Esophagus muscularis mucosa (tissue), 4 donors: ENCODE measurements at regions not wholly inside any gene's neighbourhood (a gene's known extent, or its start where the extent isn't known, plus 50 kb on each side); places are given as distances from the start of the nearest gene placed in this dataset.

Source experiments
- DNase-seq: peaks from one replicate; pipeline ENCODE4 v3.0.0-alpha.2; 2017; ENCODE audit errors: extremely low spot score
- H3K27ac ChIP-seq, 4 donors: fragments of 200-600 bp; sonication (generic); replicated peaks in 1 of 4; 1 replicate in 3 of 4; 2 replicates in 1 of 4; pipeline ENCODE4 v1.5.1; 2016 to 2019; ENCODE audit warnings: mild to moderate bottlenecking in 1 of 4
- H3K27me3 ChIP-seq, 4 donors: fragments of 200-600 bp; sonication (generic); one replicate each; pipeline versions ENCODE4 v1.5.1 to v1.6.0; 2016 to 2019
- H3K36me3 ChIP-seq, 4 donors: fragments of 200-600 bp; sonication (generic); one replicate each; pipeline ENCODE4 v1.5.1; 2016 to 2019
- H3K4me1 ChIP-seq, 4 donors: fragments of 200-600 bp; sonication (generic); one replicate each; pipeline ENCODE4 v1.5.1; 2016 to 2019
- H3K4me3 ChIP-seq, 4 donors: fragments of 200-600 bp; sonication (generic); 1 replicate in 2 of 4; 2 replicates in 2 of 4; pipeline ENCODE4 v1.5.1; 2016 to 2019; ENCODE audit warnings: mild to moderate bottlenecking in 4 of 4, moderate library complexity in 1 of 4
- H3K9me3 ChIP-seq, 4 donors: fragments of 200-600 bp; sonication (generic); 1 replicate in 3 of 4; 2 replicates in 1 of 4; pipeline ENCODE4 v1.5.1; 2016 to 2019
- CTCF ChIP-seq, 3 experiments: fragments of 200-600 bp in 2 of 3; fragments of 450-650 bp in 1 of 3; sonication (generic) in 2 of 3; IDR thresholded peaks; one replicate each; pipeline ENCODE4 v1.5.1; 2017 to 2019; ENCODE audit warnings: antibody characterized with exemption in 3 of 3, mild to moderate bottlenecking in 2 of 3, moderate library complexity in 1 of 3
- EP300 ChIP-seq: sonication (generic); formaldehyde crosslinking; IDR thresholded peaks from one replicate; pipeline ENCODE4 v1.6.1; 2017; ENCODE audit warnings: antibody characterized with exemption
- POLR2A ChIP-seq: fragments of 450-650 bp; IDR thresholded peaks from one replicate; pipeline ENCODE4 v1.6.1; 2017; ENCODE audit warnings: antibody characterized with exemption, moderate library complexity, mild to moderate bottlenecking, low read depth
- POLR2AphosphoS5 ChIP-seq, 2 donors: sonication (generic); formaldehyde crosslinking; IDR thresholded peaks; one replicate each; pipeline ENCODE4 v1.6.1; 2017; ENCODE audit warnings: antibody characterized with exemption in 2 of 2
- WGBS: methylation state at CpG from one replicate; pipeline ENCODE4 v1.1.5; 2018; 5-methylcytosine and 5-hydroxymethylcytosine counted together
- intact Hi-C: fragments of 100-400 bp; cut with DNase I; formaldehyde crosslinking; loops from one replicate; pipeline ENCODE4 v1.15.1; 2023

- no peaks in the 10 kb centered on the region for H3K36me3 ChIP-seq
- H3K27me3 ChIP-seq: no peaks in the 10 kb centered on the region
- no peaks in the 10 kb centered on the region for H3K9me3 ChIP-seq
- 64% methylated on average over 2 of the region's 2 CpGs for WGBS
- H3K4me3 ChIP-seq: no peak overlapping the region
- H3K27ac ChIP-seq: no peak overlapping the region
- no peak for DNase-seq
- TF ChIP-seq EP300: no peak
- TF ChIP-seq POLR2A: no peak
- TF ChIP-seq CTCF (IDR thresholded peaks at IDR 0.05): no peak
- TF ChIP-seq POLR2AphosphoS5 (IDR thresholded peaks at IDR 0.05): no peak
- no peaks in the 10 kb centered on the region for H3K4me1 ChIP-seq
- intact Hi-C loops: no loop called here
Observed at GRCh38 chr12:90333424-90333823, 621.6 kb downstream of the CCER1 start.

GRCh38 chr12:90331821-90332220 is 623.2 kb downstream of the CCER1 start:
- H3K27ac ChIP-seq: no peak overlapping the region
- no peaks in the 10 kb centered on the region for H3K36me3 ChIP-seq
- intact Hi-C loops: no loop called here
- TF ChIP-seq POLR2A (no peak), EP300 (no peak), POLR2AphosphoS5 (IDR thresholded peaks at IDR 0.05) (no peak), CTCF (IDR thresholded peaks at IDR 0.05) (no peak)
- no peak for DNase-seq
- H3K9me3 ChIP-seq: no peaks in the 10 kb centered on the region
- 76% methylated on average over 1 of the region's 1 CpG for WGBS
- no peak overlapping the region for H3K4me3 ChIP-seq
- H3K27me3 ChIP-seq: no peaks in the 10 kb centered on the region
- H3K4me1 ChIP-seq: no peaks in the 10 kb centered on the region

GRCh38 chr12:90331262-90331661 is 622.6 kb upstream of the ATP2B1 start:
- WGBS: 81% methylated on average over 3 of the region's 3 CpGs
- Histone ChIP-seq H3K27ac (no peak overlapping the region), H3K36me3 (no peaks in the 10 kb centered on the region), H3K4me3 (no peak overlapping the region), H3K9me3 (no peaks in the 10 kb centered on the region), H3K27me3 (no peaks in the 10 kb centered on the region), H3K4me1 (no peaks in the 10 kb centered on the region)
- intact Hi-C loops: no loop called here
- no peak for DNase-seq
- no peak for TF ChIP-seq EP300
- no peak for TF ChIP-seq CTCF (IDR thresholded peaks at IDR 0.05)
- TF ChIP-seq POLR2A: no peak
- TF ChIP-seq POLR2AphosphoS5 (IDR thresholded peaks at IDR 0.05): no peak

GRCh38 chr12:90327793-90328743 is 619.4 kb upstream of the ATP2B1 start:
- Histone ChIP-seq H3K4me1 (no peaks in the 10 kb centered on the region), H3K4me3 (no peak overlapping the region), H3K9me3 (no peaks in the 10 kb centered on the region), H3K36me3 (no peaks in the 10 kb centered on the region), H3K27me3 (no peaks in the 10 kb centered on the region), H3K27ac (no peak overlapping the region)
- DNase-seq: no peak
- TF ChIP-seq POLR2A (no peak), EP300 (no peak), CTCF (IDR thresholded peaks at IDR 0.05) (no peak), POLR2AphosphoS5 (IDR thresholded peaks at IDR 0.05) (no peak)
- intact Hi-C loops: no loop called here
- 91% methylated on average over 5 of the region's 5 CpGs for WGBS
